Omental fat pad (tissue), 3 donors: ENCODE measurements at regions not wholly inside any gene's neighbourhood (a gene's known extent, or its start where the extent isn't known, plus 50 kb on each side); places are given as distances from the start of the nearest gene placed in this dataset.

Experiments used
- ATAC-seq: fragments of 150-250 bp; one replicate; pipeline ENCODE4 v1.9.1; 2016; ENCODE audit warnings: mild to moderate bottlenecking, moderate library complexity; ENCODE audit not compliant: low FRiP score
- DNase-seq: peaks from one replicate; pipeline ENCODE4 v3.0.0-alpha.2; 2019; ENCODE audit warnings: low spot score
- CTCF ChIP-seq, 3 donors: fragments of 450-650 bp; IDR thresholded peaks; one replicate each; pipeline ENCODE4 v1.5.1; 2016 to 2017; ENCODE audit warnings: antibody characterized with exemption in 3 of 3, mild to moderate bottlenecking in 3 of 3, moderate library complexity in 2 of 3

- no peak for TF ChIP-seq CTCF (IDR thresholded peaks at IDR 0.05)
- ATAC-seq (no peak), DNase-seq (no peak)
Observed at GRCh38 chr12:46580445-46580844, 207.9 kb upstream of the SLC38A2 start.

GRCh38 chr12:46579474-46579873, 206.9 kb upstream of the SLC38A2 start:
- no peak for DNase-seq
- TF ChIP-seq CTCF (IDR thresholded peaks at IDR 0.05): no peak

GRCh38 chr12:46578190-46578982, 205.8 kb upstream of the SLC38A2 start:
- TF ChIP-seq CTCF (IDR thresholded peaks at IDR 0.05): no peak
- ATAC-seq (no peak), DNase-seq (no peak)

More at GRCh38 chr12:46579474-46579873, 206.9 kb upstream of the SLC38A2 start:
- no peak for ATAC-seq

DNA sequence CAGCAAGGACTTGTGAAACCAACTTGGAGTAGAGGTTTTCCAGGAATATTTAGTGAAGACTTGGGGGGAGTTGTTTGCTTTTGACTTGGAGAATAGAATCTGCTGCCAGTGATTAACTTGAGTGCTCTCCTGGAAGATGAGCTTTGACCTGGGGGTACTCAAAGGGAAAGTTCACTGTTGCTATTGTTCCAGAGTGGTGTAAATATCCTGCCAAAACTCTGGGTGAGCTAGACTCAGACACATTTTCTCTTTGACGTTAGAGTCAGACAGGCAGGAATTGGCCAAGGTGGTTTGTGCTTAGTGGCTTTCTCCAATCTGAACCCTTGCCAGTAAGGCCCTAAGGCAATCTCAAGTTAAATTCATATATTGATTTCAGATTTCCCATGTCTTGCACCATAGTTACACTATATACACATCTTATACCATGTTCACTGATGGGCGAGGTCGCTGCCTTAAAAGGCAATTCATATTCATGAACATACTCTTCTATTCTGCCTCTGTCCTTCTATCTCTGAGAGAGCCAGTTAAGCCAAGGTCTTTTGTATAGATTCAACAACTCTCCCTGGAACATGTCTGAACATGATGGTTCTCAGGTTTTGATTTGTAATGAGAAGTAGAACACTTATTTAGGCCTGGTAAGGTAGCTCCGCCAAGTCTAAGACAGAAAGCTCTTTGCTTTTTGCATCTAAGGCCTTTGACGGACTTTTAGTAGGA, 204.6 kb upstream of the SLC38A2 start:
- DNase-seq: no peak
- no peak for ATAC-seq
- TF ChIP-seq CTCF (IDR thresholded peaks at IDR 0.05): no peak

- ATAC-seq (no peak), DNase-seq (no peak)
- no peak for TF ChIP-seq CTCF (IDR thresholded peaks at IDR 0.05)
Observed at GRCh38 chr12:46574847-46575246, 202.3 kb upstream of the SLC38A2 start.

GRCh38 chr12:46573347-46573658, 200.7 kb upstream of the SLC38A2 start:
- ATAC-seq (no peak), DNase-seq (no peak)
- no peak for TF ChIP-seq CTCF (IDR thresholded peaks at IDR 0.05)
